Stimulated activated CD8-positive, alpha-beta memory T cell treated with anti-CD3 and anti-CD28 coated beads, Interleukin-4, amount 100 ng/mL, for 24 hours (primary cell): ENCODE measurements at regions not wholly inside any gene's neighbourhood (a gene's known extent, or its start where the extent isn't known, plus 50 kb on each side); places are given as distances from the start of the nearest gene placed in this dataset.

ENCODE experiments used
- DNase-seq: peaks from one replicate; pipeline ENCODE4 v3.0.0-alpha.2; 2020; ENCODE audit warnings: low read depth

- no peak for DNase-seq
Observed at GRCh38 chr6:14783594-14783993, 462.3 kb upstream of the JARID2 start.

GRCh38 chr6:14784596-14785492 lies 461.0 kb upstream of the JARID2 start:
- no peak for DNase-seq

GRCh38 chr6:14785493-14785790 lies 460.4 kb upstream of the JARID2 start:
- no peak for DNase-seq

DNA sequence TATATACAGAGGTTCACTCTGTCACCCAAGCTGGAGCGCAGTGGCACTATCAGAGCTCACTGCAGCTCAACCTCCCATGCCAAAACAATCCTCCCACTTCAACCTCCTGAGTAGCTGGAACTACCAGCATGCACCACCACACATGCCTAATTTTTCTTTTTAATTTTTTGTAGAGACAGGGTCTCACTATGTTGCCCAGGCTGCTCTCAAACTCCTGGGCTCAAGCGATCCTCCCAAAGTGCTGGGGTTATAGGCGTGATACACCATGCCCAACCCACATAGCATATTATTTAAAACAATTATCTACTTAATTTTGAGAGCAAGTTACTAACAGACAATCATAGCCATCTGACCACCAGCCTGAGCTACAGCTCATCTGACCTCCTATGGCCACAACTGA lies 459.9 kb upstream of the JARID2 start:
- no peak for DNase-seq

DNA sequence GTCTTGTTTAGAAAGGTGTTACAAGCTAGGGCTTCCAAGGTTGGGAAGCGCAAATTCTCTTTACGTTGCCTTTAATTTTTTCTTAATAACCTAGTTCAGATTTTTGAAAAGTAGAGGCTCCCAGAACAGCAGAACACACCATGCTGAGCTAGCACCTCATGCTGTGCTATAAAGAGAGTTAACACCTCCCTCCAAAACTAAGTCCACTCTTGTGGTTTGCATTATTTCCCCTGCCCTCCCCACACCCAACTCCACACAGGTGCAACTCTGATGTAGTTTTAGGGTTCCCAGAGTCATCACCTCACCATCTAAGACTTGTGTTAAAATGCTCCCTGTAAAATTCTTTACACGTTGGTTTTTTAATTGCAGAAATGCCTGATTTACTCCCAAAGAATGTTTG lies 459.4 kb upstream of the JARID2 start:
- no peak for DNase-seq

DNA sequence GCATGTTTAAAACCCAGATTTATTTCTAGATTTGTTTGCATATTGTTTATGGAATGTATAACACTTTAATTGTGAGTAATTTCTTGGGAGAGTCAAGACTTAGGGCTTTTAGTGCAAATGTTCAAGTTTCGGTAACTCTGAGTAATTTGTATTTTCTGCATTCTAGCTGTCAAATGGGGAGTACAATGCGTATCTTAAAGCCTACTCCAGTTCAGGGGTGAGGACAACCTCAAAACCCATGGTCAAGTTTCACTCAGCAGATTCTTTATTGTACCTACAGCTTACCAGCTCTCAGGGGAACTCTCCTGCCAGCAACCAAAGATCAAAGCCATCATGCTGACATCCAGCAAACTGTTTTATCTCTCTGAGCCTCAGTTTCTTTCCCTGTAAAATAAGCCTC lies 458.6 kb upstream of the JARID2 start:
- no peak for DNase-seq

- no peak for DNase-seq
Observed at GRCh38 chr6:14787677-14788076, 458.2 kb upstream of the JARID2 start.

DNA sequence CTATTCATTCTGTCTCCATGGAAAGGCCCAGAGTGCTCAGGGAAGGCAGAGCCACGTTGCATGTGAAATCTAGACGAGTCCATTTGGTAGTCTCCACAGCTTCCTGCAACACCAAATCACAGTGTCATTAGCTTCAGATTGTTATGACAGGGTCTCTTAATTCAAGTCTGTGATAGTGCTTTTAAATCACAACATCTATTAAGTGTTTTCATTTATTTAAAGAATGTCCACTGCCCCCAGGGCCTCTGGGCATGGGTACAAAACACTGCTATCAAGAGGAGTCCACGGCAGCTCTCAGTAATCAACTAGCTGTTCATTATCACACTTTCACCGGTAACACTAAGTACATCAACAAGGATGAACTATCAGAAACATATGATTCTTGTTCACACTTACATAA lies 455.9 kb upstream of the JARID2 start:
- no peak for DNase-seq

DNA sequence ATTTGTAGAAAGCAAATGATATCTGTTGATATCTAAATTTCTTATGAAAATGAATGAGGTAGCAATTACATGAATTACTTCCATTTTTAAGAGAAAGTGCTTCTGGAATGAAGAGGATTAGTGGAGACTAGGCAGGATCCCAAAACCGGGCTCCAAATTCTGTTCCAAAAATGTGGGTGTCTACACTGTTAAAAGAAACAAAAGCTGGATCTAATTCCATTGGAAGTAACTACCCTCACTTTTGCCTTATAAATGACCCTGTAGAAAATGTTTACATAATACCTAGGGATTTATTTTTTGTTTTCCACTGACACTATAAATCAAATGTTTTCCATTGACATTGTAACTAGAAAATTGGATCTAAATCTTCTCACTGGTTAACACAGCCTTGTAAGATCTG lies 454.9 kb upstream of the JARID2 start:
- DNase-seq: no peak

DNA sequence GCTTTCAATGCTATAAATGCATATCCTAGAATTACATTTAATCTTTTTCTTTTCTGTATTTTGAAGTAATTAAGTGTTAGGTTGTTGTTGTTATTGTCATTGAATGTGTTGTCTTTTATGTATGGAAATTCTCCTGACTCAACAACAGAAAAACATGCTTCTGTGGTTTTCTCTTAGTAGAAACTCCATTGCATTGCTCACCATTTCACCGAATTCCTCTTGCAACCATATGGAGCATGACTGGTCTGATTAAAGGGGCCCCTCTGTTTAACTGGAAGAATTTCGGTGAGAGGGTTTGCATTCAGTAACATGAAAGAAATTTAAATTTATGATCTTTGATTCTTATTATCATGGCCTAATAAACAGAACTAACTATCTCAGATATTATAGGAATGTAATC lies 454.3 kb upstream of the JARID2 start:
- no peak for DNase-seq

DNA sequence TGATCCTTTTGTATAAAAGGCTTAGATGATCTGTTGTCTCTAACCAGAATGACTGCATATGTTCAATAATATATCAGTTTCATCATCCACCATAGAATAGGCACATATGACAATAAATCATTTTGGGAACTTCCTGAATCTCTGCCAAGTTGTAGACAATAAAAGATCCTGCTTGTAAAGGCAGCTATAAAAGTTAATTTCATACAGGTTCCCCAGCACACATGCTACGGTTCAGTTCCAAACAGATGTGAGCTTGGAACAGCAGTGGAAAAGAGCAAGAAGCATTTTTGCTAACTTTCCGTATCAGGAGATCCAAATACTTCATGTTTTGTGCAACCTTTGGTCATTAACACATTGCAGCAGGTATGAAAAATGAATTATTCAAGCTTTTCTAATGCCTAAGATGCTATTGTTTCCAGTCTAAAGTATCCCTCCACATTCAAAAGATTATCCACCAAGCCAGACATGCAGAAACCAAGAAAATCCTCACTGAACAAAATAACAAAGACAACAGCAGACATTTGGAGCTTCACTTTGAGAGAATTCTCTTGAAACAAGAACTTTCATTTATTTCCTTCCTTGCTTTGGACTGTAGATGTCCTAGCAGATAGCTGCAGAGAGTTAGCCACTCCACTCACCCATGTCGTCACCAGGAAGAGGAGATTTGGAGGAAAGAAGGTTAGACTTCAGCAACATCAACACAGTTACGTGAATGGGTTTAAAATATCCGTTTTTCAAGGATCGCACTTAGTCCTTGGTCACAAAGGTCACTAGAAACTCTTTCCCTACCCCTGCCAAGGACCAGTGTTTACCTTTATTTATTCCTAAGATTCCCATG lies 453.5 kb upstream of the JARID2 start:
- no peak for DNase-seq

DNA sequence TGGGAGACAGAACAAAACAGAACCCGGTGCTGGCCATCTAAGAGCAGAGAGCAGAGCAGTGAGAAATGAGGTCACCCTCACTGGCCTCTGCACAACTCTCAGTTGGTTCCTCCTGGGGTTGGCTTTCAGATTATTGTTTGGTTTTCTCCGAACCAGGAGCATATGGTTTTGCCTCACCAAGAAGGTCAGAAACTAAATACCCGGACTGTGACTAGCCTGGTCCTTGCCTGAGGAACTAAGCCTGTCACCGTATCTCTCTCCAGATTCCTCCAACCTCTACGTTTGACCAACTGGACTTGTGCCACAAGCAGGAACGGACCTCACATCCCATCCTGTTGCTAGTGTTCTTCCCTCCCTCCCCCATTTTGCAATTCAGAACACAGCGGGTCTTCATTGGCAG lies 450.4 kb upstream of the JARID2 start:
- DNase-seq: no peak

GRCh38 chr6:14796974-14797762 lies 448.7 kb upstream of the JARID2 start:
- DNase-seq: no peak

GRCh38 chr6:14797875-14798593 lies 447.8 kb upstream of the JARID2 start:
- no peak for DNase-seq

- DNase-seq: no peak
Observed at GRCh38 chr6:14798594-14798982, 447.3 kb upstream of the JARID2 start.

GRCh38 chr6:14798996-14799588 lies 446.8 kb upstream of the JARID2 start:
- no peak for DNase-seq

GRCh38 chr6:14799928-14800327 lies 445.9 kb upstream of the JARID2 start:
- no peak for DNase-seq

DNA sequence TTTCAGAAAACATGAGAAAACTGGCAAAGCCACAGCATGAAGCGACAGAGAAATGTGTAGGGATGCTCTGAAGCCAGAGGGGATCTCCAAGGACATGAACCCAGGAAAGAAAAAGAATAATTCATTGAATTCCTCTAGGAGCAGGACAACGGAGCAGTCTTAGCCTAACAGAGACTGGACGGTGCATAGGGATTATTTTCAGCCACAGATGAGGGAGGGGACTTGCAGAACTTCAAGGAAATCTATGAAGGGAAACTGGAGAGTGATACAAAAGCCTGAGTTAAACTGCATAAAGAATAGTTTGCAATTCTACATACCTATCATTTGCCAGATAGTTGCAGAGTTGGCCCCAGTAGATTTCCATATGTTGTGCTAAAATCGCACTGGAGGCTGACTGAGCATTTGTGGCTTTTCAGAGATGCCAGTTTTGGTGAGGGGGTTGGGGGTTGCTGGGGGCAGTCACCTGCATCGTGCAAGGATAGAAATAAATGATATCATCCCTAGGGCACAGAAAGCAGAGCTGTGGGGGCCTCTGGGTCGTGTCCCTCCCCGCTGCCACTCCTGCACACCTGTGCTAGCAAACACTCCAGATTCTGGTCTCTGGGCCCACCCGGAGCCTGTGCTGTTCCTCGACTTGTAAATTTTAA lies 443.2 kb upstream of the JARID2 start:
- no peak for DNase-seq

DNA sequence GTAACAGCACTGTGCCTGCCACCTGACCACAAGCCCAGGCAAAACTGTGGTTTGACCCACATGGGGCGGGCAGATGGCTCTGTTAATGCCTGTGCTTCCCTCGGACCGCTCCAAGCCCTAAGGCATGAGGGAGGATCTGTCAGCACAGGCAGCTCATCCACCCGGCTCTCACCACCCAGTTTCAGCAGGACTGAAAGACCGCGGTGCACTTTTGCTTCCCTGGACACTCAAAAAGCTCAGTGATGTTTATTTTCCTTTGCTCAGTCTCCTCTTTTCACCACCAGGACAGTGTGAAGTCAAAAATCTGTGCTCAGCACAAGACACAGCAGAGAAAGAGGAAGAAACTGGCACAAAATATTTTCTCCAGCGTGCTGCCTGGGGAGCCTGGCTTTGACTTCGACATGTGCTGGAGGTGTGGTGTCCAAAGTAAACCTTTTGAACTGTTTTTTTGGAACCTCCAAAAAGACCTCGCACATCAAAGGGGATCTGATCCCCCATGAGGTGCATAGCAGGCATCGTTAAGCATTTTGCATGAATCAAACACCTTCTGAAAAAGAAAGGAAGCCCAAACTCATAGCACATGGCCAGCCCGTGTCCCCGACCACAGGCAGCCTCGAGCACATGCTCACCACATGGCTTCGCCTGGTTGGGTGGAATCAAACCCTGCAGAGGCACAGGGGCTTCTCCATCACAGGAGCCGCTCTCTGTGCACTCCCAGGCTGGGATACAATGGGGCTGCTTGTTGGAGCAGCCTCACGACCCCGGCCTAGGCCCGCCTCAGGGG lies 441.7 kb upstream of the JARID2 start:
- DNase-seq: no peak

- DNase-seq: no peak
Observed at GRCh38 chr6:14804785-14805210, 441.1 kb upstream of the JARID2 start.
